ENCODE measurements at regions not wholly inside any gene's neighbourhood (a gene's known extent, or its start where the extent isn't known, plus 50 kb on each side); places are given as distances from the start of the nearest gene placed in this dataset.

DNA sequence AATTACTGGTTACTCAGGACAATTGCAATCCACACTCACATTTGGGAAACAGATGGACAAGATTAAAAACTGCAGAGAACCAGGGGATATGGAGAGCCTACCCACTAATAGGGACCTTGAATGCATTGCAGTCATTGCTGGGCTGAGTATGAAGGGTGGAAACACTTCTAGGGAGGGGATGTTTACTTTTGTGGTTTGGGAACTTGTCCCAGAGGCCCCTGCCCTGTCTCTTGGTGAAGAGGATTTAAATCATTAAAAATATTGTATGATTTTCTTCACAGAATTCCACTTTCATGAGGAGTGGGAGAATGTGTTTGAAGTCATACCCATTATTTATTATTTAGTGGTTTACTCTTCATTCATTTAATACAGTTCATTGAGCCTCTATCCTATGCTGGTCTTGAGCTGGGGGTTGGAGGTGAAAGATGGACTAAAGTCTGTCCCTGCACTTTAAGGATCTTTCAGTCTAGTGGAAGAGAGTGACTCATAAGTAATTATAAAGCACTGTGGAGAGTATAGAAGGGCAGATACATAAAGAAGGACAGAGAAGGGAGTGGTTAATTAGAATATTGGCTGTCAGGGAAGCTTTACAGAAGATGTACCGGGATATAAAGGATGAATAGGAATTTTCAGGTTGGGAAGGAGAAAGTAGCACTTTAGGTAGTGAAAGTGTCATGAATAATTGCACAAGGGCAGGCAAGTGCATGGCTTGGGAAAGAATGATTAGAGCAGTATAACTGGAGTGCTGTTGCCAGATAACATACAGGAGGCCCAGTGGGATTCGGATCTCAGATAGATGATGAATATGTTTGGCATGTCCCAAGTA lies 313.4 kb downstream of the LPIN1 start:
- H3K9me3 ChIP-seq (replicated peaks; ENCODE audit: control insufficient read depth, insufficient read depth, low read length): no peaks in the 10 kb centered on the region
- no peaks in the 10 kb centered on the region for H3K27me3 ChIP-seq (ENCODE audit: control insufficient read depth in 2 of 2, insufficient read depth in 2 of 2, low read length in 2 of 2)
- H3K27ac ChIP-seq (ENCODE audit: insufficient read depth, low read depth, low read length): no peak overlapping the region
- ChIA-PET POLR2A (no interaction called here), CTCF (no interaction called here)
- intact Hi-C loops (cut with micrococcal nuclease): no loop called here
- dilution Hi-C loops (cut with MboI; ENCODE audit: extremely low pct_ligation_motif_present, low sequenced_read_pairs): no loop called here
- DNase-seq (ENCODE audit: low read depth, low spot score): no peak
- no peaks in the 10 kb centered on the region for H4K20me1 ChIP-seq (replicated peaks; ENCODE audit: control insufficient read depth, extremely low read depth, insufficient read depth, low read length)
- H3K79me2 ChIP-seq (ENCODE audit: control insufficient read depth, insufficient read depth, low read length): no peaks in the 10 kb centered on the region
- H3K36me3 ChIP-seq (ENCODE audit: control insufficient read depth in 2 of 2, extremely low read depth in 1 of 2, insufficient read depth in 2 of 2, low read length in 2 of 2): no peaks in the 10 kb centered on the region
- H3K9me1 ChIP-seq (replicated peaks; ENCODE audit: control insufficient read depth, extremely low read depth, insufficient read depth, low read length): no peaks in the 10 kb centered on the region
- H2AFZ ChIP-seq (ENCODE audit: low read depth, low read length): no peak overlapping the region
- H3K4me2 ChIP-seq (ENCODE audit: insufficient read depth, low read length): no peak overlapping the region
- no peak overlapping the region for H3K9ac ChIP-seq (replicated peaks; ENCODE audit: extremely low read depth, insufficient read depth, low read length)
- H3K4me1 ChIP-seq (ENCODE audit: control insufficient read depth, extremely low read depth, insufficient read depth, low read length): no peaks in the 10 kb centered on the region
- H3K4me3 ChIP-seq (replicated peaks in 1 of 3; ENCODE audit: insufficient read depth in 1 of 3, low read depth in 1 of 3, low read length in 3 of 3): no peak overlapping the region
- no peak for FAIRE-seq
- BruUV-seq (replicated peaks): no TSS peak
- TF ChIP-seq JUN (IDR thresholded peaks at IDR 0.05; ENCODE audit: borderline replicate concordance, insufficient read depth, insufficient read length, low read depth) (no peak), MYC (IDR thresholded peaks at IDR 0.05; ENCODE audit: low read depth, low read length) (no peak), POLR2A (IDR thresholded peaks at IDR 0.05; ENCODE audit: low read depth, low read length) (no peak), EZH2 (IDR thresholded peaks at IDR 0.05; ENCODE audit: borderline replicate concordance, low read depth, low read length, severe bottlenecking) (no peak)
- TF ChIP-seq, protein P1, sequence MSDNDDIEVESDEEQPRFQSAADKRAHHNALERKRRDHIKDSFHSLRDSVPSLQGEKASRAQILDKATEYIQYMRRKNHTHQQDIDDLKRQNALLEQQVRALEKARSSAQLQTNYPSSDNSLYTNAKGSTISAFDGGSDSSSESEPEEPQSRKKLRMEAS (IDR thresholded peaks at IDR 0.05; ENCODE audit: insufficient read depth, insufficient read length): no peak
- TF ChIP-seq, protein P2, sequence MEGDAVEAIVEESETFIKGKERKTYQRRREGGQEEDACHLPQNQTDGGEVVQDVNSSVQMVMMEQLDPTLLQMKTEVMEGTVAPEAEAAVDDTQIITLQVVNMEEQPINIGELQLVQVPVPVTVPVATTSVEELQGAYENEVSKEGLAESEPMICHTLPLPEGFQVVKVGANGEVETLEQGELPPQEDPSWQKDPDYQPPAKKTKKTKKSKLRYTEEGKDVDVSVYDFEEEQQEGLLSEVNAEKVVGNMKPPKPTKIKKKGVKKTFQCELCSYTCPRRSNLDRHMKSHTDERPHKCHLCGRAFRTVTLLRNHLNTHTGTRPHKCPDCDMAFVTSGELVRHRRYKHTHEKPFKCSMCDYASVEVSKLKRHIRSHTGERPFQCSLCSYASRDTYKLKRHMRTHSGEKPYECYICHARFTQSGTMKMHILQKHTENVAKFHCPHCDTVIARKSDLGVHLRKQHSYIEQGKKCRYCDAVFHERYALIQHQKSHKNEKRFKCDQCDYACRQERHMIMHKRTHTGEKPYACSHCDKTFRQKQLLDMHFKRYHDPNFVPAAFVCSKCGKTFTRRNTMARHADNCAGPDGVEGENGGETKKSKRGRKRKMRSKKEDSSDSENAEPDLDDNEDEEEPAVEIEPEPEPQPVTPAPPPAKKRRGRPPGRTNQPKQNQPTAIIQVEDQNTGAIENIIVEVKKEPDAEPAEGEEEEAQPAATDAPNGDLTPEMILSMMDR (IDR thresholded peaks at IDR 0.05; ENCODE audit: extremely low read depth in 1 of 2, insufficient read depth in 1 of 2, low read depth in 1 of 2, low read length in 2 of 2): no peak

Data from endothelial cell of umbilical vein (primary cell).